ENCODE measurements at regions not wholly inside any gene's neighbourhood (a gene's known extent, or its start where the extent isn't known, plus 50 kb on each side); places are given as distances from the start of the nearest gene placed in this dataset.

- no peak for DNase-seq
Observed at GRCh38 chr10:105718207-105718995, 1077.3 kb downstream of the SORCS3 start.

GRCh38 chr10:105714728-105715127 is 1073.6 kb downstream of the SORCS3 start:
- no peak for DNase-seq

GRCh38 chr10:105707603-105708002 is 1066.5 kb downstream of the SORCS3 start:
- DNase-seq = no peak

- DNase-seq = no peak
Observed at GRCh38 chr10:105706281-105707026, 1065.4 kb downstream of the SORCS3 start.

DNA sequence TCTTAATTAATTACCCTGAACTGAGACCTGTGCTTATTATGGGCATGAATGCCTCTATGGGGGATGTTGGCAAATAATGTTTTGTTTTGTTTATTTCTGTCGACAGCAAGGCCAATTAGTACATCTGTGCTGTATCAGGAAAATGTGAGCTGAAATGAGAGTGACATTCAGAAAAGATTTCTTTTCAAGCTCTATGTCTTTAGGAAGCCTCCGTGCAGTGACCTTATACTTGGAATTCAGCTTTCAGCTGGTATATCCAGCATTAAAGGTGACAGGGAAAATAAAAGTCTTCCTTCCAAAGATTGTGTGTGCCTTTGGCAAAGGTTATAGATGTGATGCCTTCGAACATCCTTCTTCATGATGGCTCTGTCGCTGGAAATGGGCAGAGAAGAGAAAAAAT is 1061.1 kb downstream of the SORCS3 start:
- no peak for DNase-seq

- DNase-seq = no peak
Observed at GRCh38 chr10:105700218-105700617, 1059.1 kb downstream of the SORCS3 start.

GRCh38 chr10:105699504-105699903 is 1058.4 kb downstream of the SORCS3 start:
- DNase-seq = no peak

GRCh38 chr10:105698592-105698991 is 1057.5 kb downstream of the SORCS3 start:
- no peak for DNase-seq

DNA sequence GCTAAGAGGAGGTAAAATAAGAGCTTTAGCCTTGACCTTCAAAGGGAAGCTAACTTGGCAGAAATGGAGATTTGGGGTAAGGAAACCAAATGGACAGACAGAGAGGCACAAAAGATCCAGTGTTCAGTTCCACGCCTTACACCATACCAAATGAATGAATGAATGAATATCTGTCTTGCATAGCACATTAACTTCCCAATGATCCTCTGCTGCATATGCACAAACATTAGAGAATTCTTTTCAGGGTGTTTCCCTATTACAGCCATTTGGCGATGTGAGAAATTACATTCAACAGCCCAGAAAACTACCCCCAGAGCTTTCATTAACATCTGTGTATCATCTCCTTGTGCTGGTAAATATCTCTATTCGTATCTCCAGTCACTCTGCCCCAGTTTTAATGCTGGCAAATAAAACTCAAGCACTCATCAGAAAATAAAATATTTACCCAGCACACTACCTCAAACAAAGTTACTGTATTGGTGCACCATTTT is 1056.2 kb downstream of the SORCS3 start:
- DNase-seq = no peak

DNA sequence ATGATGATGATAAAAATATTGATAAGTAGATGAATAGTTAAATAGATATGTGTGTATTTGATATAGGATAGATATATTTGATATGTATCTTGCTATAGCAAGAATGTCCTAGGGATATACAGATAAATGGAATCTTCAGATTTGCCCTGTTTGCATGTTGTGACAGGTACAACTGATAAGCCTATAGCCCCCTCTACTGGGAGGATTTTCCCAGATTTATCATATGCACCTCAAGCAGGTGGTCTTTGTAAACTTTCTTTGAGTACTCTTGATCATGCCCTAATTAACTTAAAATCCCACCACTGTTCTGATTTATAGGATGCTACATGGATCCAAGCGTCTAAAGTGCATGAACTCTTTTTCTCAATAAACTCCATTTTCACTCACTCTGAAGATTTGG is 1050.7 kb downstream of the SORCS3 start:
- DNase-seq = no peak

DNA sequence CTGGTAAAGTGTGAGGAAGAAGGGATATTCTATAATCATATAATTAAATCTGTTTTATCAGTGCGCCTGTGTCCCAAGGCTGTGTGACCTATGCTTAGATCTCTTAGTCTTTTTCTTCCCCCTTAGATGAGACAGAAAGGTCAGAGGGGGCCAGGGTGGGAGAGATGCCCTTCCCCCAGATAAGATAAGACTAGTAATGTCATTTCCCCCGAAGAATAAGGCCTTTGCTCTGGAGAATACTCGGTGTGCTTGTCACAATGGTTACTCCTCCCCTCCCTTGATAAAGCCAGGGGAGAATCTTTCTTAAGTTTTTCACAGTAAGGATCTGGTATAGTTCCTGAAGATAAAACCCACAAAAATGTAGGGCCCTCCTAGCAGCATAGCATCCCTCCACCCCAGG is 1041.8 kb downstream of the SORCS3 start:
- DNase-seq = no peak

- DNase-seq = no peak
Observed at GRCh38 chr10:105681051-105681450, 1040.0 kb downstream of the SORCS3 start.

GRCh38 chr10:105679781-105680180 is 1038.7 kb downstream of the SORCS3 start:
- no peak for DNase-seq

- no peak for DNase-seq
Observed at GRCh38 chr10:105675333-105675732, 1034.2 kb downstream of the SORCS3 start.

GRCh38 chr10:105674448-105674847 is 1033.4 kb downstream of the SORCS3 start:
- DNase-seq = no peak

GRCh38 chr10:105658696-105659095 is 1017.6 kb downstream of the SORCS3 start:
- DNase-seq = no peak

GRCh38 chr10:105656856-105657255 is 1015.8 kb downstream of the SORCS3 start:
- DNase-seq = no peak

GRCh38 chr10:105650306-105650705 is 1009.2 kb downstream of the SORCS3 start:
- DNase-seq = no peak

- no peak for DNase-seq
Observed at GRCh38 chr10:105647354-105647753, 1006.3 kb downstream of the SORCS3 start.

- DNase-seq = no peak
Observed at GRCh38 chr10:105644978-105645377, 1003.9 kb downstream of the SORCS3 start.

GRCh38 chr10:105644559-105644958 is 1003.5 kb downstream of the SORCS3 start:
- DNase-seq = no peak

DNA sequence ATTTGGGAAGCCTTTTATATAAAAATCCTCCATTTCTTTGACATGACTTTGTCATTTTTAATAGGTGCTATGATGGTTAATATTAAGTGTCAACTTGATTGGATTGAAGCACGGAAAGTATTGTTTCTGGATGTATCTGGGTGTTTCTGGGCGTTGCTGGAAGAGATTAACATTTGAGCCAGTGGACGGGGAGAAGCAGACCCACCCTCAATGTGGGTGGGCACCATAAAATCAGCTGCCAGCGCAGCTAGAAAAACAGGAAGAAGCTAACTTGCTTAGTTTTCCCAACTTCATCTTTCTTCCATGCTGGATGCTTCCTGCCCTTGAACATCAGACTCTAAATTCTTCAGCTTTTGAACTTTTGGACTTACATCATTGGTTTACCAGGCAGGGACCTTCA is 1003.0 kb downstream of the SORCS3 start:
- DNase-seq = no peak

DNA sequence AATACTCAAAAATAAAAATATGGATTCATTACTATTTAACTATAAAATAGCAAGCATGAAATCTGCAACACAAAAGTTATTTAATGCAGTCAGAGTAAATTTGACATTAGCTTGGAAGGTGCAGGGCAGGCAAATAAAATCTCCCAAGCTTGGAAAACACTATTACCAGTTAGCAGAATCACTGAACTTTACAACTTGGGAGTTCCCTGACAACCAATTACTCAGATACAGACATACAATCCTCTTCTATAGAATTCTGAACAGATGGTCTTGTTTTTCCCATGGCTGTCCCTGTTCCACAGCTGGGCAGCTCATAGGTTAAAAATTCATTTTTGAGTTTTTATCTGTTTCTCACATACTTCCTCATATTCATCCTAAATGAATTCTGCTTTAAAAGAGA is 1002.6 kb downstream of the SORCS3 start:
- DNase-seq = no peak

DNA sequence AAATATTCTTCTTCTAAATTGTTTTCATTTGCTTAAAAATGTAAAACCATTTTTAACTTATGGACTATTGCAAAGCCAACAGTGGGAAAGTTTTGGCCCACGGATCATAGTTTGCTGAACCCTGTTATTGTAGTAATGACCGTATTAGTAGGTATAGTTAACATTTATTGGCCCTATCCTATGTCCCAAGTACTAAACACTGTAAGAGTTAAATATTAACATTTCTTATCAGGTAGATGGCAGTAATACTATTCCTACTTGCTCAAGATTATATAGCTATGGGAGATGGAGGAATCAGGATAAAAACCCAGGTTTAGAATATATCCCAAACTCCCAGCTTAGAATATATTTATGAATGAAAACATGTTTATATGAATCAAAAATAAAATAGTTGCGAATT is 993.2 kb downstream of the SORCS3 start:
- DNase-seq = no peak

All from fibroblast of skin of back (primary cell).